GM10266 (cell line): ENCODE measurements at regions not wholly inside any gene's neighbourhood (a gene's known extent, or its start where the extent isn't known, plus 50 kb on each side); places are given as distances from the start of the nearest gene placed in this dataset.

ENCODE experiments used
- DNase-seq: peaks from one replicate; pipeline ENCODE4 v3.0.0; 2012; ENCODE audit errors: extremely low spot score
- TF ChIP-seq, protein P1 (sequence below): IDR thresholded peaks from 2 replicates; pipeline ENCODE4 v1.5.1; 2012; ENCODE audit warnings: mild to moderate bottlenecking, low read depth; ENCODE audit not compliant: control insufficient read depth, insufficient read depth; ENCODE audit errors: missing control alignments

DNA sequence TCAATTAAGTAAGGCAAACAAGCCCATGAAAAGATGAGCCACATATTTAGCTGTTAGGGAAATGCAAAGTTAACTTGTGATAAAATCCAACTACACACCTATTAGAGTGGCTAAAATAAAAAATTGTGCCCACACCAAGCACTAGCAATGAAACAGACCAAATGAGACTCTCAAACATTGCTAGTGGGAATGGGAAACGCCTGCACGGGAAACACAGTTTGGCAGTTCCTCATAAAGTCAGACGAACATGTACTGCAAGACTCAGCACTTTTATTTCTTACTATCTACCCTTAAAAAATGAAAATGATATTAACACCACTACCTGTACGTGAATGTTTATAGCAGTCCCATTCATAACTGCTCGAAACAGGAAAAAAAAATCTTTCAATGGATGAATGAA lies 392.1 kb upstream of the NOX3 start:
- TF ChIP-seq, protein P1, sequence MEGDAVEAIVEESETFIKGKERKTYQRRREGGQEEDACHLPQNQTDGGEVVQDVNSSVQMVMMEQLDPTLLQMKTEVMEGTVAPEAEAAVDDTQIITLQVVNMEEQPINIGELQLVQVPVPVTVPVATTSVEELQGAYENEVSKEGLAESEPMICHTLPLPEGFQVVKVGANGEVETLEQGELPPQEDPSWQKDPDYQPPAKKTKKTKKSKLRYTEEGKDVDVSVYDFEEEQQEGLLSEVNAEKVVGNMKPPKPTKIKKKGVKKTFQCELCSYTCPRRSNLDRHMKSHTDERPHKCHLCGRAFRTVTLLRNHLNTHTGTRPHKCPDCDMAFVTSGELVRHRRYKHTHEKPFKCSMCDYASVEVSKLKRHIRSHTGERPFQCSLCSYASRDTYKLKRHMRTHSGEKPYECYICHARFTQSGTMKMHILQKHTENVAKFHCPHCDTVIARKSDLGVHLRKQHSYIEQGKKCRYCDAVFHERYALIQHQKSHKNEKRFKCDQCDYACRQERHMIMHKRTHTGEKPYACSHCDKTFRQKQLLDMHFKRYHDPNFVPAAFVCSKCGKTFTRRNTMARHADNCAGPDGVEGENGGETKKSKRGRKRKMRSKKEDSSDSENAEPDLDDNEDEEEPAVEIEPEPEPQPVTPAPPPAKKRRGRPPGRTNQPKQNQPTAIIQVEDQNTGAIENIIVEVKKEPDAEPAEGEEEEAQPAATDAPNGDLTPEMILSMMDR, result no peak
- DNase-seq, result no peak

DNA sequence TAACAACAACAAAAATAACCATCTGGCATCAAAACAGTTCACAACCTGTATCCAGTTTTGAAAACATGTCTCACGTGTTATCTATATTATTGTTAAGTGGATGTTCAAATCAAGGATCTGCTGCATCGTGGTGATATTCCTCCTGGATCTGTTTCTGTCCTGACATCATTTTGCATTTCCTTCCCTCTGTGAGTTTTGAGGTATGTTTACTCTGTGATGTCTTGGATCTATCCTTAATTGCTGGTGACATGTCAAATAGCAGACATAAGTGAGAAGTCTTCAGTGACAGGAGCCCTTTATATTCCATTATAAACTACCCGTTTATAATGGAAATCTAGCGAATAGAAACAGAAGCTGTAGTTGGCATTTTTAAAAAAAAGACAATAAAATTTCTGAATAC lies 381.8 kb upstream of the NOX3 start:
- DNase-seq, result no peak
- TF ChIP-seq, protein P1, result no peak

DNA sequence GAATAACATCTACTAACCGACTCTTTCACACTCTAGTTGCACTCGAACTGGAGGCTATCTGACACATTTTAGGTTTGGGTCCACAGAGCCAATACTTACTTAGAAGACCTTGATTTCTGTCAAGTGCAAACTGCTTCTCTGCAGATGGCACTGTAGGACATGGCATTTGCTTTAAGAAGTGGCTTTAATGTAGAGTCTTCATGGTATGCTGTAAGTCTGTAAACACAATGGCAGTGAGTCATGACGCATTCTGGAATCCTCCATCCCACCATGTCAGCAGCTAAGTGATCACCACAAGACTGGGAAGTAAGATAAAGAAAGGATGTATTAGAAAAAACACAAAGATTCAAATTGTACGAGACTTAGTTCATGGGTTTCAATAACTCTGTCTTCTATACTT lies 377.0 kb upstream of the NOX3 start:
- TF ChIP-seq, protein P1, result no peak
- no peak for DNase-seq

DNA sequence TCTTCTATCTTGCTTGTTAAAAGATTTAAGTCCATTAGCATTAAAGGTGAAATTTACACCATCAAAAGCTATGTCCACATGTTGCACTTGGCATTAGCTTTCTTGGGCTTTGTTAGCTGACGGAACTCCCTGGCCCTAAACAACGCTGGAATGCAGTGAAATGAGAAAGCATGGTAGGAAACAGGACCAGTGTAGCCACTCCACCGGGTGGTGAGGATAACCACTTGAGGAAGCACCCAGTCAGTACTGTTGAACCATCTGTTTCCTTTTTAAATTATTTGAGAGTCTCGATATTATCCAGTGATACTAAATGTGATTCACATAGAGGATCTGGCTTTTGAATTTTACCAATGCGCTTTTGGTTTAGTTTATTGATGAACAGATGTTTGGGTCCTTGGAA lies 374.9 kb upstream of the NOX3 start:
- TF ChIP-seq, protein P1, result no peak
- DNase-seq, result no peak

DNA sequence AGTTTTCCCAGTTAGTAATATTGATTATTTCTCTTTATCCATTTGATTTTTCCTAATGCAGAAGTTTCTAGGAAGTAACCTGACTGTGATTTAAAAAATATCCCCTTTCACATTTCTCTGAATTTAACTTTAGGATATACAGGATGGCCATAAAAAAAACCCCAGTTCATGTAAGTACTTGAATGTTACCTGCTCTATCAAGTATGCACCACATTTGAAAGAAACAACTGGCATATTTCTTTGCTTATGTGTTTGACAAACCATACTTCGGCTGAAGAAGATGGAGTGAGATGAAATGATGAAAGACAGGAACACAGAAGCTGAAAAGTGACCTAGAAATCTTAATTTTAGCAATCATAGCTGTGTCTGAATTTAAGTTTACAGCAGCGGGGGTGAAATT lies 374.0 kb upstream of the NOX3 start:
- DNase-seq, result no peak

DNA sequence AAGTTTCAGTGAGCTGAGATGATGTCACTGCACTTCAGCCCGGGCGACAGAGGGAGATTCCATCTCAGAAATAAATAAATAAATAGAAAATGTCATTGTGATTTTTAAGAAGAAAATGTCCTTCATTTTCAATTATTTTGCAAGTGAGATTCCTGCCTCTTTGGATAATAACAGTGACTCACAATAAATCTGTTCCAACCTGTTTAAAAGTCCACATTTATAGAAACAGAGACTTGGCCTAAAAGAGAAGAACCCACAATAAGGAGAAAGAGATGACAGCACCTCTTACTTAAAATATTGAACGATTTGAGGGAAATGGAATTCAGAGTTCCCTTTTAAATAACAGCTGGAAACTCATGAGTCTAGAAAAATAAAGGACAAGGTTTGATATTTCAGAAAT lies 373.4 kb upstream of the NOX3 start:
- DNase-seq, result no peak
- TF ChIP-seq, protein P1, result no peak

More for the DNA sequence above, 374.0 kb upstream of the NOX3 start:
- TF ChIP-seq, protein P1, result no peak

DNA sequence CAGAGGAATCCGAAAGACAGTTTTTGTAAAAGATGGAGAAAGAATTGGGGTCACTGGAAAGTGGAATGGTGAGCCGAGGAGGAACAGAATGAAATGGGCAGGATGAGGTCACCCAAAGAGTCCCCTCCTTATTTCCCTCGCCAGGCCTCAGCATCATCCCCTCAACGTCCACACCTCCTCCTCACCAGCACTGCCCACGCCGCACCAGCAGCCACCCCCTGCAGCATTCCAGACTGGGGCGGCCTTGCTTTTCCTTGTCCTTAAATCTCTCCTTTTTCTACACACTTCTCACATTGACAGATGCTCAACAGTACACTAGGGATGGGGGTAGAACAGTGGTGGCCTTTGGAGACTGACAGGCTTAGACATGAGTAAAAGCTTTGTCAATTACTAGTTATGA lies 363.1 kb upstream of the NOX3 start:
- DNase-seq, result no peak
- TF ChIP-seq, protein P1, result no peak
